Body of pancreas (tissue), 4 donors: ENCODE measurements at regions not wholly inside any gene's neighbourhood (a gene's known extent, or its start where the extent isn't known, plus 50 kb on each side); places are given as distances from the start of the nearest gene placed in this dataset.

Experiments
- ATAC-seq: fragments of 150-250 bp; one replicate; pipeline ENCODE4 v1.9.1; 2016
- DNase-seq, 4 donors: peaks; one replicate each; pipeline ENCODE4 v3.0.0-alpha.2; 2019
- H3K27ac ChIP-seq, 4 donors: fragments of 200-600 bp; sonication (generic); 1 replicate in 3 of 4; 2 replicates in 1 of 4; pipeline versions ENCODE4 v1.5.1 to v1.6.1; 2016 to 2019; ENCODE audit warnings: mild to moderate bottlenecking in 1 of 4, mixed read lengths in 1 of 4, moderate library complexity in 1 of 4
- H3K27me3 ChIP-seq, 2 donors: fragments of 200-600 bp; sonication (generic); one replicate each; pipeline ENCODE4 v1.6.0; 2016; ENCODE audit warnings: mild to moderate bottlenecking in 1 of 2
- H3K36me3 ChIP-seq, 2 donors: fragments of 200-600 bp; sonication (generic); replicated peaks in 1 of 2; 2 replicates each; pipeline ENCODE4 v1.5.1; 2016; ENCODE audit warnings: low read depth in 2 of 2; ENCODE audit not compliant: insufficient read depth in 1 of 2
- H3K4me1 ChIP-seq: fragments of 200-600 bp; sonication (generic); one replicate; pipeline ENCODE4 v1.6.0; 2016
- H3K4me3 ChIP-seq, 2 donors: fragments of 200-600 bp; sonication (generic); 1 replicate in 1 of 2; 2 replicates in 1 of 2; pipeline ENCODE4 v1.5.1; 2016 to 2019
- H3K9me3 ChIP-seq, 3 donors: fragments of 200-600 bp; sonication (generic); 1 replicate in 2 of 3; 2 replicates in 1 of 3; pipeline ENCODE4 v1.5.1; 2016
- POLR2A ChIP-seq, 3 donors: fragments of 450-650 bp; IDR thresholded peaks; one replicate each; pipeline ENCODE4 v1.6.1; 2016; ENCODE audit warnings: antibody characterized with exemption in 3 of 3, mild to moderate bottlenecking in 2 of 3
- WGBS, 2 donors: methylation state at CpG; one replicate each; pipeline ENCODE4 v1.1.5; 2017; 5-methylcytosine and 5-hydroxymethylcytosine counted together
- intact Hi-C: fragments of 100-400 bp; cut with DNase I; formaldehyde crosslinking; loops from one replicate; pipeline ENCODE4 v1.15.1; 2023
- TF ChIP-seq, protein P1 (sequence below), 7 experiments: fragments of 450-650 bp in 4 of 7; fragments of 200-600 bp in 3 of 7; sonication (generic) in 3 of 7; IDR thresholded peaks; one replicate each; pipeline ENCODE4 v1.5.1; 2016 to 2019; ENCODE audit warnings: antibody characterized with exemption in 7 of 7

DNA sequence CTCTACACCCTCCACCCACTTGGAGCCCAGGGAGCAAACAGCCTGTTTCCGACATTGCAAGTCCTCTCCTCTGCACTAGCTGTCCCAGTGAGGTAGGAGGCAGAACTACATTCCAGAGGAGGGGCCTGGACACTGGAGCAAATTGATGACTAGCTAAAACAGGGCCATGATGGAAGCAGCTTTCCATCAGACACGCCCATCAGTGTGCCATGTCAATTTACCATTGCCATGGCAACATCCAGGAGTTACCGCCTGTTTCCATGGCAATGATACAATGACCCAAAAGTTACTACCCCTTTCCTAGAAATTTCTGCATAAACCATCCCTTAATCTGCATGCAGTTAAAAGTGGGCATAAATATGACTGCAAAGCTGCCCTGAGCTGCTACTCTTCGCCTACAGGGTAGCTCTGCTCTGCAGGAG is 647.1 kb downstream of the PTPRU start:
- no peaks in the 10 kb centered on the region for H3K9me3 ChIP-seq
- WGBS, 2 donors: 67 to 75% methylated on average over 4 of the region's 4 CpGs
- H3K4me1 ChIP-seq: no peaks in the 10 kb centered on the region
- intact Hi-C loops: no loop called here
- TF ChIP-seq, protein P1, sequence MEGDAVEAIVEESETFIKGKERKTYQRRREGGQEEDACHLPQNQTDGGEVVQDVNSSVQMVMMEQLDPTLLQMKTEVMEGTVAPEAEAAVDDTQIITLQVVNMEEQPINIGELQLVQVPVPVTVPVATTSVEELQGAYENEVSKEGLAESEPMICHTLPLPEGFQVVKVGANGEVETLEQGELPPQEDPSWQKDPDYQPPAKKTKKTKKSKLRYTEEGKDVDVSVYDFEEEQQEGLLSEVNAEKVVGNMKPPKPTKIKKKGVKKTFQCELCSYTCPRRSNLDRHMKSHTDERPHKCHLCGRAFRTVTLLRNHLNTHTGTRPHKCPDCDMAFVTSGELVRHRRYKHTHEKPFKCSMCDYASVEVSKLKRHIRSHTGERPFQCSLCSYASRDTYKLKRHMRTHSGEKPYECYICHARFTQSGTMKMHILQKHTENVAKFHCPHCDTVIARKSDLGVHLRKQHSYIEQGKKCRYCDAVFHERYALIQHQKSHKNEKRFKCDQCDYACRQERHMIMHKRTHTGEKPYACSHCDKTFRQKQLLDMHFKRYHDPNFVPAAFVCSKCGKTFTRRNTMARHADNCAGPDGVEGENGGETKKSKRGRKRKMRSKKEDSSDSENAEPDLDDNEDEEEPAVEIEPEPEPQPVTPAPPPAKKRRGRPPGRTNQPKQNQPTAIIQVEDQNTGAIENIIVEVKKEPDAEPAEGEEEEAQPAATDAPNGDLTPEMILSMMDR (IDR thresholded peaks at IDR 0.05): no peak
- no peak for TF ChIP-seq POLR2A (IDR thresholded peaks at IDR 0.05)
- no peaks in the 10 kb centered on the region for H3K27me3 ChIP-seq
- DNase-seq (no peak), ATAC-seq (no peak)
- H3K36me3 ChIP-seq: no peaks in the 10 kb centered on the region
- no peak overlapping the region for H3K4me3 ChIP-seq
- H3K27ac ChIP-seq: no peak overlapping the region

DNA sequence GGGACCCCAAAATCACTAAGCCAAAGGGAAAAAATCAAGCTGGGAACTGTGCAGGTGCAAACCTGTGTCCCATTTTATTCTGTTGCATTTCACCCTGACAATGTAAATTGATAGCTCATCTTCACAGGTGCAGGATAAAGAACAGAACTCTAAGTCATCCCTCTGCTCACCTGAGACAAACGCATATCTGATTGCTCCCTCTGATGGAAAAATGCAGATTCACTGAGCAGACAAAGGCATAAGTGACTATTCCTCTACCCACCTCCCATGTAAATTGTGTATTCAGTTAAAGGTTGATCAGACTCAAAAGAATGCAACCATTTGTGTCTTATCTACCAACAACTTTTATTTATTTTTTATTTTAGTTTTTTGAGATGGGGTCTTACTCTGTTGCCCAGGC is 644.2 kb downstream of the PTPRU start:
- Histone ChIP-seq H3K36me3 (no peaks in the 10 kb centered on the region), H3K9me3 (no peaks in the 10 kb centered on the region), H3K4me3 (no peak overlapping the region), H3K27ac (no peak overlapping the region), H3K27me3 (no peaks in the 10 kb centered on the region), H3K4me1 (no peaks in the 10 kb centered on the region)
- TF ChIP-seq, protein P1 (IDR thresholded peaks at IDR 0.05): no peak
- TF ChIP-seq POLR2A (IDR thresholded peaks at IDR 0.05): no peak
- ATAC-seq (no peak), DNase-seq (no peak)
- intact Hi-C loops: no loop called here
- 44 to 60% methylated on average over 1 of the region's 1 CpG for WGBS, 2 donors

DNA sequence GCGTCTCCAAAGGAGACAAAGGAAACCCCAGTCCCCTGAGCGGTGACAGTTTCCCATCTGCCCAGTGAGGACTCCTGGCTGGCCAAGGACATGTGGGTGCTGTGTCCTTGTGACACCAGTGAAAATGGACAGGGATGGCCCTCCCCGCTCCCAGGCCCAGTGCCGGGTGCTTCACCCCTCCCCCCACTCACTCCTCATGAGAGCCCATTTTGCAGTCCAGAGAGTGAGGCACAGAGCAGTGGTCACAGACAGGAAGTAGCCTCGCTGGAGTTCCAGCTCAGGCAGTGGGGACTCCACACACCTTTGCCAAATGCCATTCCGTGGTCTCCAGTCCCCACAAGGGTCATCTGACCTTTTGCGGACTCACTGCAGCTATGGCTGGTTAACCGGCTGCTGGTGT is 642.9 kb downstream of the PTPRU start:
- WGBS, 2 donors: 51 to 57% methylated on average over 7 to 8 of the region's 8 CpGs
- H3K27me3 ChIP-seq: no peaks in the 10 kb centered on the region
- H3K36me3 ChIP-seq: no peaks in the 10 kb centered on the region
- ATAC-seq: no peak
- no peak for DNase-seq
- no peaks in the 10 kb centered on the region for H3K9me3 ChIP-seq
- no peaks in the 10 kb centered on the region for H3K4me1 ChIP-seq
- TF ChIP-seq, protein P1 (IDR thresholded peaks at IDR 0.05): no peak
- TF ChIP-seq POLR2A (IDR thresholded peaks at IDR 0.05): no peak
- H3K4me3 ChIP-seq: no peak overlapping the region
- no peak overlapping the region for H3K27ac ChIP-seq
- intact Hi-C loops: no loop called here

- H3K27me3 ChIP-seq: no peaks in the 10 kb centered on the region
- intact Hi-C loops: no loop called here
- H3K36me3 ChIP-seq: no peaks in the 10 kb centered on the region
- H3K27ac ChIP-seq: no peak overlapping the region
- ATAC-seq: no peak
- 65 to 69% methylated on average over 9 of the region's 9 CpGs for WGBS, 2 donors
- no peak for TF ChIP-seq POLR2A (IDR thresholded peaks at IDR 0.05)
- TF ChIP-seq, protein P1 (IDR thresholded peaks at IDR 0.05): no peak
- H3K4me3 ChIP-seq: no peak overlapping the region
- no peaks in the 10 kb centered on the region for H3K9me3 ChIP-seq
- H3K4me1 ChIP-seq: no peaks in the 10 kb centered on the region
- no peak for DNase-seq
Observed at GRCh38 chr1:29878501-29878900, 642.2 kb downstream of the PTPRU start.

GRCh38 chr1:29876902-29877301 is 640.6 kb downstream of the PTPRU start:
- ATAC-seq (no peak), DNase-seq (no peak)
- Histone ChIP-seq H3K27ac (no peak overlapping the region), H3K4me1 (no peaks in the 10 kb centered on the region), H3K9me3 (no peaks in the 10 kb centered on the region), H3K36me3 (no peaks in the 10 kb centered on the region), H3K4me3 (no peak overlapping the region), H3K27me3 (no peaks in the 10 kb centered on the region)
- 82% methylated on average over 8 of the region's 8 CpGs for WGBS, 2 donors
- intact Hi-C loops: no loop called here
- TF ChIP-seq, protein P1 (IDR thresholded peaks at IDR 0.05): no peak
- no peak for TF ChIP-seq POLR2A (IDR thresholded peaks at IDR 0.05)
